Head of caudate nucleus (tissue), 42 donors: ENCODE measurements at regions not wholly inside any gene's neighbourhood (a gene's known extent, or its start where the extent isn't known, plus 50 kb on each side); places are given as distances from the start of the nearest gene placed in this dataset.

ENCODE experiments used
- DNase-seq, 42 donors: peaks; one replicate each; pipeline versions ENCODE4 v3.0.0 to v3.0.0-alpha.2; 2020 to 2021; ENCODE audit warnings: mixed read lengths in 7 of 42
- intact Hi-C: fragments of 100-400 bp; cut with DNase I; formaldehyde crosslinking; loops from one replicate; pipeline ENCODE4 v1.15.0; 2022

DNA sequence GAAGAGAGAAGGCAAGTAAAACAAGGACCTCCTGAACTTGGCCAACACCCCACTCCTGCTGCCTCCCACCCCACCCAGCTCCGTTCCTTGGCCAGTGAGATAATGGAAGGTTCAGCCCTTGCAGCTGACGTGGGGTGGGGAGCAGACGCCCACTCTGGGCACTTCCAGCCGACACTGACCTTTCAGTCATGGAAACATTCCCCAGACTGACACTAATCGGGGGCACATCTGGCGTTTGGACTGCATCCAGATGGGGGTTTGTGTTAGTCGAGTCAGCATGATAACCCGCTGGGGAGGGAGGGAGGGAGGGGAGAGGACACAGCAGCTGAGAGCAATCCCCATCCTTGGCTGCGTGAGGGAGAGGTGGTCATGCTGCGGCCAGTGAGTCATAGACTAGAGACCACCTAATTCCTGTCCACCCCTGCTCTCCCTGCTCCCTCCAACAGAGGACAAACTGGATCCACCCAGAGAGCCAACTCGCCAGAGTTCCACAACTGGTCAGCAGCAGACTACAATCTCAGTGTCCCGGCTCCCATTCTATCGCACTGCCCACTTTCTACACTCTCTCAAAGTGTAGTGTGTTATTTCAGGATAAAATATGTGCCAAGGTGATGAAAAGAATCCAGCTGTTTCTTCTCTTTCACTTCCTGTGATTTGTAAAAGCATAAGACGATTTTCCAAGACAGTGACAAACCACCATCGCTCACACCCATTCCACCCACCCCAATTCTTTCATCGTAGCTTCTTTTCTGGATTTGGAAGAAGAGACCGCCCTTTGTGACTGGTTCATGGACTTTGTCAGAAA lies 115.4 kb upstream of the PKDCC start:
- no peak for DNase-seq
- intact Hi-C loops, result no loop called here

DNA sequence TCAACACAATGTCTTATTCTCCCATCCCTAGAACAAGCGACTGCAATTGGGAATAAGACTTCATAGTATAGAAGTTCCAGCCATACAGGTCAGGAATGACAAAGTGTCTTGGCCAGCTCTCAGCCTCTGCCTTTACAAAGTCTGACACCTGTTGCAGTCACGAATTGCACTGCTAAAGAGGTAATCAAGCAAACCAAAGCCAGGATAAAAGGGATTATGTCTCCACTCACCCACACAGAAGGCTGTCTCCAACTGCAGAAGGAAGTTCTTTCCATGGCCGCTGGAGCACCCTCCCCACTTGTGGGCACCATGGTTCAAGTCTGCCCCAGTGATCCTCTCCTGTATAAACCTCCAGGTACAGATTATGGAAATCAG lies 114.8 kb upstream of the PKDCC start:
- intact Hi-C loops, result no loop called here
- DNase-seq, result no peak

DNA sequence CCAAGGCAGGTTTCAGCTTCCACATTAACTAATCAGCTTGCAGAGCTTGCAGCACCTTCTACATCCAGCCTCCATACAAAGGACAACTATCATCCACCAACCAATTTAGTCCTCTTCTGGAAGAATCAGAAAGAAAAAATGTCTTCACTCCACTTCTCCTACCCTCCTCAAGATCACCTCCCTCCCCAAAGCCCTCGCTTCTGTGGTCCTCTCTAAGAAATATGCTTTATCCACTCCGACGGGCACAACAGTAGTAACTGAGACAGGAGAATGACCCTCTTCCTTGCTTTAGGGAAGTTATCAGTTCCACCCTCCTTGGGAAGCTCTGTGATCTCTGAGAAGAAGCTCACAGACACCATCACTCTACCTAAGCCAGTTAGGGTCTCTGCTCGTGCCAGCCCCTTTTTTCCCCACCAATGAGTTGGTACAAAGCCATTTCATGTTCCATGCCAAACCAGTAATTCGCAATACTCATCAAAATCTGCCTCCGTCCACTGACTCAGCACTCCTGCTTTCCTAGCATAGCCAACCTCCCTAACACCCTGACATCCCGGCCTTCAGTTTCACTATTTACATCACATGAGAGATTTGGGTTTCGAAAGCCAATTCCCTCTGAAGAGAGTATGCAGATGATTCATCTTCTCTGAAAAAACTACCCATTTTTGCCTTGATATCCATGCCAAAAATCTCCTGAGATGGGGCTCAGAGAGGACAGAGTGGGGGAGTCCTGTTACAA lies 114.1 kb upstream of the PKDCC start:
- no peak for DNase-seq

DNA sequence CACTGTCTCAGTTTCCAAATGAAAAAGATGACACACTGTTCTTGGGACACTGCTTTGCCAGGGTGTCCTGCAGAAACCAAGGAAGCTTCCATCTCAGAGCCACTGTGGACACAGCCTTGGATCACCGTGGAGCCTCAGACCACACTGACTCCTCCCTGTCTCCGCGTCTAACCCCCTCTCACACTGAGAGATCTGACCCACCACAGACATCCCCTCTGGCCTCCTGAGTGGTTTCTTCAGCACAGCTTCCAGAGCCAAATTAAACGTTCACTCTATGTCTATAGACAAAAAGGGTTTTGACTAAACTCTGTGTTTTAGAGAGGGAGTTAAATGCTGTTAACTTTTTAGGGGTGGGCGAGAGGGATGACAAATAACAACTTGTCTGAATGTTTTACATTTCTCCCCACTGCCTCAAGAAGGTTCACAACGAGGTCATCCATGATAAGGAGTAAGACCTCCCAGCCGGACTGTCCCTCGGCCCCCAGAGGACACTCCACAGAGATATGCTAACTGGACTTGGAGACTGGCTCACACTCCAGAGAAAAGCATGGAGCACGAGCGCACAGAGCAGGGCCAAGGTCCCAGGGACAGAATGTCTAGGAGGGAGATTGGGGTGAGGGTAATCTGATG lies 113.4 kb upstream of the PKDCC start:
- intact Hi-C loops, result no loop called here
- DNase-seq, result no peak

More for the DNA sequence above, 114.1 kb upstream of the PKDCC start:
- intact Hi-C loops, result no loop called here

DNA sequence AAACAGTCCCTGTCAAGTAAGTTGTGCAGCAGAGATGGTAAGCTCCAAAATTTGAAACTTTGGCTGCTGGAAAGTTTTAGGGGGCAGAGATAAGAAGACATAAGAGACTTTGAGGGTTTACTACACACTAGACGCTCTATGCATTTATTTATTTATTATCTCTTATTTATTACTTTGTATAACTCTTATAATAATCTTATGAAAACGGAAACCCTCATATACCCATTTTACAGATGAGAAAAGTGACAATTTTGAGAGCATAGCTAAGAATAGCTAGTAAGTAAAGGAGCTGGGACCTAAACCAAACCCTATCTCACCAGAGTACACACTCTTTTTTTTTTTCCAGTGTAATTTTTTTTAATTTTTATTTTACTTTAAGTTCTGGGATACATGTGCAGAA lies 112.8 kb upstream of the PKDCC start:
- intact Hi-C loops, result no loop called here
- no peak for DNase-seq

DNA sequence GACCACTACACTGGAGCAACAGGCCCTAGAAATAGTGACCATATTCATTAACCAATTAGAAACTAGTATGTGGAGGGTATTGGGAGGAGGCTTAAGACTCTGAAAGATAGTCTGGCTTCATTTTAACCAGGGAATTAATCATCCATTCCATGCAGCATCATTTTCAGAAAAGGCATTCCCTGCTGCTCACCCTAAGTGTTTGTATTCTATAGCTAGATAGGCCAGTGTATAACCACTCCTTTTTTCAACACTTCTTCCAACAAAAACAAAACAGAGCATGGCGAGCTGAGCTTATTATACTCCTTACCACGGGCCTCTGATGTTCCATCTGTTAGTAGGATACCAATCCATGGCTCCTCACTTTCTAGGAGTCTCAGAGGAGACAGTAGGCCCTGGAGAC lies 112.0 kb upstream of the PKDCC start:
- DNase-seq, result no peak
- intact Hi-C loops, result no loop called here

- intact Hi-C loops, result no loop called here
Measured at GRCh38 chr2:41936771-41937463, 110.9 kb upstream of the PKDCC start.

DNA sequence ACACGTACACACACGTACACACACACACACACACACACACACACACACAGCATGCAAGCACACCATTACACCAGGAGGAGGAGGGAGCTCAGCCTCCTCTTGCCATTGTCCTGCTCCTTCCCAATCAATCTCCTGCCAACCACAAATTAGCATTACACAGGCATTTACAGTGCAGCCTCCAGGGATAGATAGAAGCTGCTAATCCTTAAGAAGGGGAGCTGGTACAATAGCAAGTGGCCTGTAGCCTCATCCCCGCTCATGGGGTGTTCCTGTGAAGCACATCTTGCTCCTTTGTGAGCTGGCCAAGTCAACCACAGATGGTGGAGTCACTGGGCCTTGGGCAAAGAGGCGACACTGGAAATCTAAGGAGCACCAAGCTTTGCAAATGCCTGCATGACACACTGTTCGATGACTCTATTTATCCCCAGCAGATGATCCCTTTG lies 110.3 kb upstream of the PKDCC start:
- intact Hi-C loops, result no loop called here
- no peak for DNase-seq

More at GRCh38 chr2:41936771-41937463, 110.9 kb upstream of the PKDCC start:
- DNase-seq, result no peak

- DNase-seq, result no peak
- intact Hi-C loops, result no loop called here
Measured at GRCh38 chr2:41937921-41938708, 109.7 kb upstream of the PKDCC start.

DNA sequence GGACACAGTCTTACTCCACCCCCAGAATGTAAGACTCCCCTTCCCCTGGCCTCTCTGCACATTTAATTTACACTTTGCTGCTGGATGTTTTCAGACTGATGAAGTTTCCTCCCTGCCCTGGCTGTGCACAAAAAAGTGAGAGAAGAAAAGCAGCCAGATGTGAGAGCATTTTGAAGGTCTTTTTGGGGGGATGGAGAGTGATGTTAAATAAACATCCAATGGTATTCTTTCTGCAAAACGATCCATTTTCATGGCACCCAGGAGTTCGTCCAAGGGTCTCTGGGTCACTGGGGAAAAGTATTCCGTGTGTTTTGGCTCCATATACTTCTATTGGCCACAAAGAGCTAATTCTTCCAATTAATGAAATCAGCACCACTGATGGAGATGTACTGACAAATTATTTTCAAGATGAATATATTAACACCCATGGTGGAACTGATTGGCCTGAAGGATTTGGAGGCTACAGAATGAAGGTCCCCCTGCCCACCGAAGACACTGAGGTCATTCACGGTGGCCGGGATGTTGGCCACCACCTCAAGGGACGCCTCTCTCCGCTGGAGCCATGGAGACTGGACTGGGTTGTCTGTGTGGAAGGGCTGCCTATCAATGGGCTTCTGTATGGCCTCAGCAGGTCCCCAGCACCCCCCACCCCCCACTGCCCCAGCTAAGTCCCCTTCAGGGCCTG lies 107.6 kb upstream of the PKDCC start:
- DNase-seq, result no peak
- intact Hi-C loops, result no loop called here

GRCh38 chr2:41940745-41941063 lies 107.1 kb upstream of the PKDCC start:
- DNase-seq, result no peak
- intact Hi-C loops, result no loop called here

DNA sequence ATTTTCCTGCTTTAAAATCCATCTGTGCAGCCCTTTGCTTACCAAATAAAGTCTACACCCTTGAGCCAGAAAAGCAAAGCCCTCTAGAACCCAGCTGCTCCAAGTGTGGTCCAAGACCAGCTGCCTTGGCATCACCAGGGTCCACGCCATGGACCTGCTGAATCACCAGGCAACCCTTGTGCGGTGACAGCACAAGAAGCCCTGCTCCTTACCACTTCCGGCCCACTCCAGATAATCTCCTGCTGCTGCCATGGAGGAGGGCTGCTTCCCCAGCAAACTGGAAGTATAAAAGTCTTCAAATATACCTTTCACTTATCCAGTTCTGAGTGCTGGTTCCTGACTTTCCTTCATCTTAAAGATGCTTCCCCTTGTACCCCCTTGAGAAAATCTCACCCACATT lies 106.0 kb upstream of the PKDCC start:
- DNase-seq, result no peak
- intact Hi-C loops, result no loop called here

- intact Hi-C loops, result no loop called here
- no peak for DNase-seq
Measured at GRCh38 chr2:41942278-41942677, 105.5 kb upstream of the PKDCC start.

DNA sequence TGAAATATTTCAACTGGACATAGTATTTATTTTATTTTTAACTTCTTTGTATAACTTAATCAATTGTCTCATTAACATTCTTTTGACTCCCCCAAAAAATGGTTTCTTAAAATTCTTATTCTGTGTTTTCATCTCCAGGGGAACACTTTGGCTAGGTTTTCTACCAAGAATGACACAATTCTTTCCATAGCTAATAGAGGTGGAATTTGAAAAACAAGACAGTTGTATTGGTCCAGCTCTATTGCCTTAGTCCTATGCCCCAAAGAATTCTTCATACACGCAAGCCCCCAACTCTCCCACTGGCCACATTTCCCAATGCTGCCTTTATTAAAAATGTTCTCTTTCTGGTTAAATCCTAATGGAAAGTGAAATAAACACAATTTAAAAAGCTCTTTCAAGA lies 104.7 kb upstream of the PKDCC start:
- intact Hi-C loops, result no loop called here
- DNase-seq, result no peak

GRCh38 chr2:41944220-41944880 lies 103.5 kb upstream of the PKDCC start:
- intact Hi-C loops, result no loop called here
- DNase-seq, result no peak

GRCh38 chr2:41947701-41948396 lies 100.0 kb upstream of the PKDCC start:
- DNase-seq, result no peak
- intact Hi-C loops, result no loop called here

DNA sequence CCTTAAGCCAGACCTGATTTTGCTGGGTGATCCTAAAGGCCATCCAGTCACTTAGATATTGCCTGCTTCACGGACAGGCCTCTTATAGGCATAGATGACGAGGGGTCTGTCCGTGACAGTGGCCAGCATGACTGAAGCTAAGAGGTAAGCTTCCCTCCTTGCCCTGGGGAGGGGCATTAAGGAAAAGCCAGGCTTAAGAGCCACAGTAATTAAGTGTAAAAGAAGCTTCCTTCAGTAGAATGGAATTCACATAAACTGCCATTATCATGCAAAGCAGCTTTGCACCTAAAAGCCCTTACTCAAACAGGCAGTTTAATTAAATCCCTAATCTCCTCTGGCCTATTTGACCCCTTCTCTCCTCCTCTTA lies 99.4 kb upstream of the PKDCC start:
- intact Hi-C loops, result no loop called here

More for the DNA sequence above, 99.4 kb upstream of the PKDCC start:
- no peak for DNase-seq
